ENCODE measurements at regions not wholly inside any gene's neighbourhood (a gene's known extent, or its start where the extent isn't known, plus 50 kb on each side); places are given as distances from the start of the nearest gene placed in this dataset.

DNA sequence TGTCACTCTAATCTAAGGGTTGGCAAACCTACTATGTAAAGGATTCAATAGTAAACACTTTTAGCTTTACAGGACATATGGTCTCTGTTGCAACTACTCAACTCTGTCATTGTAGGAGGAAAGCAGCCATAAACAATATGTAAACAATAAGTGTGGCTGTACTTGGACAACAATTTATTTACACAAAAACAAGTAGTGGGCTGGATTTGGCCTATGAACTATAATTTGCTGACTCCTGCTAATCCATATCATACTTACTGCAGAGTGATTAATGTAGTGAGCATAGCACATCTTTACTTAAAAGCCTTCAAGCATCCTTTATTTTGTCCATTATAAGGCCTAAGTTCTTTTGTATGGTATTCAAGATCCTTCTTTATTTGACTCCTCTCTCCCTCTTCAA lies 441.9 kb downstream of the ZIC1 start:
- TF ChIP-seq EZH2 (IDR thresholded peaks at IDR 0.05; ENCODE audit: low read depth, unreplicated experiment) = no peak
- TF ChIP-seq, protein P1, sequence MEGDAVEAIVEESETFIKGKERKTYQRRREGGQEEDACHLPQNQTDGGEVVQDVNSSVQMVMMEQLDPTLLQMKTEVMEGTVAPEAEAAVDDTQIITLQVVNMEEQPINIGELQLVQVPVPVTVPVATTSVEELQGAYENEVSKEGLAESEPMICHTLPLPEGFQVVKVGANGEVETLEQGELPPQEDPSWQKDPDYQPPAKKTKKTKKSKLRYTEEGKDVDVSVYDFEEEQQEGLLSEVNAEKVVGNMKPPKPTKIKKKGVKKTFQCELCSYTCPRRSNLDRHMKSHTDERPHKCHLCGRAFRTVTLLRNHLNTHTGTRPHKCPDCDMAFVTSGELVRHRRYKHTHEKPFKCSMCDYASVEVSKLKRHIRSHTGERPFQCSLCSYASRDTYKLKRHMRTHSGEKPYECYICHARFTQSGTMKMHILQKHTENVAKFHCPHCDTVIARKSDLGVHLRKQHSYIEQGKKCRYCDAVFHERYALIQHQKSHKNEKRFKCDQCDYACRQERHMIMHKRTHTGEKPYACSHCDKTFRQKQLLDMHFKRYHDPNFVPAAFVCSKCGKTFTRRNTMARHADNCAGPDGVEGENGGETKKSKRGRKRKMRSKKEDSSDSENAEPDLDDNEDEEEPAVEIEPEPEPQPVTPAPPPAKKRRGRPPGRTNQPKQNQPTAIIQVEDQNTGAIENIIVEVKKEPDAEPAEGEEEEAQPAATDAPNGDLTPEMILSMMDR (conservative IDR thresholded peaks at IDR 0.05; ENCODE audit: low read depth in 2 of 2) = no peak
- TF ChIP-seq ZNF114 (CRISPR knock-in tag; IDR thresholded peaks at IDR 0.05) = no peak
- no peak for TF ChIP-seq EZH2phosphoT487 (IDR thresholded peaks at IDR 0.05; ENCODE audit: unreplicated experiment)
- TF ChIP-seq JUNB (IDR thresholded peaks at IDR 0.05; ENCODE audit: unreplicated experiment) = no peak
- no peak for TF ChIP-seq ETS1 (IDR thresholded peaks at IDR 0.05)
- TF ChIP-seq POLR2AphosphoS5 (IDR thresholded peaks at IDR 0.05; ENCODE audit: low read depth) = no peak
- TF ChIP-seq CREB1 (CRISPR knock-in tag; IDR thresholded peaks at IDR 0.05; ENCODE audit: low read depth) = no peak
- no peak for TF ChIP-seq REST (IDR thresholded peaks at IDR 0.05; ENCODE audit: unreplicated experiment)

All from GM23338 (cell line).